IMR-90 (cell line): ENCODE measurements at regions not wholly inside any gene's neighbourhood (a gene's known extent, or its start where the extent isn't known, plus 50 kb on each side); places are given as distances from the start of the nearest gene placed in this dataset.
A peak's percentile ranks its signal among the peaks of the same experiment; 100 is the strongest.

Experiments
- BHLHE40 ChIP-seq: fragments of 150-350 bp; IDR thresholded peaks from 2 replicates; pipeline ENCODE4 v1.6.1; 2016; ENCODE audit warnings: mild to moderate bottlenecking, low read depth, low read length
- FOS ChIP-seq: fragments of 150-350 bp; IDR thresholded peaks from 2 replicates; pipeline ENCODE4 v1.6.1; 2016; ENCODE audit warnings: low read depth, low read length
- MAZ ChIP-seq: IDR thresholded peaks from 2 replicates; pipeline ENCODE4 v1.6.1; 2012; ENCODE audit warnings: low read depth, mild to moderate bottlenecking, low read length, improper control_type of control experiment, moderate library complexity, borderline replicate concordance
- POLR2A ChIP-seq: IDR thresholded peaks from 2 replicates; pipeline ENCODE4 v1.6.1; 2012; ENCODE audit warnings: mild to moderate bottlenecking, low read depth, low read length
- RAD21 ChIP-seq: IDR thresholded peaks from 2 replicates; pipeline ENCODE4 v1.6.1; 2012; ENCODE audit warnings: low read length, improper control_type of control experiment
- RFX5 ChIP-seq: IDR thresholded peaks from 2 replicates; pipeline ENCODE4 v1.8.0; 2012; ENCODE audit warnings: low read depth, mild to moderate bottlenecking, low read length, moderate library complexity
- SMC3 ChIP-seq: fragments of 150-350 bp; IDR thresholded peaks from 2 replicates; pipeline ENCODE4 v1.6.1; 2016; ENCODE audit warnings: low read depth, mild to moderate bottlenecking, antibody characterized with exemption, low read length, moderate library complexity
- TF ChIP-seq, protein P1 (sequence below): conservative IDR thresholded peaks from 2 replicates; pipeline ENCODE4 v1.5.1; 2012; ENCODE audit warnings: mild to moderate bottlenecking, low read depth, low read length, improper control_type of control experiment
- TF ChIP-seq, protein P2 (sequence below): fragments of 150-350 bp; IDR thresholded peaks from 2 replicates; pipeline ENCODE4 v1.6.1; 2016; ENCODE audit warnings: low read depth, mild to moderate bottlenecking, low read length, moderate library complexity, borderline replicate concordance

DNA sequence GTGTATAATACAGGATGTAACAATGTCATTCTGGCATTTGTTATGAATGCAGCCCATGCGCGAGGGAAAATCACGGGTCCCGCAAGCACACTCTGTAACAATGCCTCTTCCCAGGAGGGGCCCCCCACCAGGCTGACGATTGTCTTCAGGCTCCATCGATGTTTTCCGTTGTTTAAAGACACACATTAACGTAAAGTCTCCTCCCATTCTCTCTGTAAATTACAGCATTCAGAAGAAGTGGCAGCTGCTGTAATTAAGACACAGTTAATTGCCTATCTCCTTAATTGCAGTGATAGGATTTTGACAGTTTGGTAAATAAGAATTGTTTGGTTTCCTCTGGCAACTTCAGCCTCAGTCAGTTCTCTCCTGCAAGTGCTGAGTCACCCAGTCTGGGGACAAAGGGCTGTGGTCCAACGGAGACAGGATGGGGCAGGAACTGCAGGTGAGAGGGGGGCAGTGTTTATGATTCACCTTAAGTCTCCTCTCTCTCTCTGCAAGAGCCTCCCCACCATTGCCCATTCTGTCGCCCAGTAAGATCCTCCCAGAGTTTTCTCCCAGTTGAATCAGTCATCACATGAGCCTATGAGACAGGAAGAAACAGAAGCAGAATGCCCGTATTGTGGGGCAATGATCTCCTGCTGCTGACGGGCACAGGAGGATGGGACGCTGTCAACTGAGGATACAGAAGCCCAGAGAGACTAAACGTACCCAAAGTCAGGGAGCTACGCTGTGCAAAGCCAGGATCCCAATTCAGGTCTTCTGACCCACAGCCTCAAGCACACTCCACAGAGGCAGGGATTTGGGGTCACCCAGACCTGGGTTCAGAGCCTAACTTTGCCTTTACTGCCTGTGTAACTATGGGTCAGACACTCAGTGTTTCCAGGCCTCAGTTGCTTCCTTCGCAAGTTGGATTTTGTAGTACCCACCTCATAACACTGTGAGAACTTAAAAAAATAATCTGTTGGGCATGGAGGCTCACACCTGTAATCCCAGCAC is 110.0 kb downstream of the ADSS2 start:
- TF ChIP-seq, protein P1, sequence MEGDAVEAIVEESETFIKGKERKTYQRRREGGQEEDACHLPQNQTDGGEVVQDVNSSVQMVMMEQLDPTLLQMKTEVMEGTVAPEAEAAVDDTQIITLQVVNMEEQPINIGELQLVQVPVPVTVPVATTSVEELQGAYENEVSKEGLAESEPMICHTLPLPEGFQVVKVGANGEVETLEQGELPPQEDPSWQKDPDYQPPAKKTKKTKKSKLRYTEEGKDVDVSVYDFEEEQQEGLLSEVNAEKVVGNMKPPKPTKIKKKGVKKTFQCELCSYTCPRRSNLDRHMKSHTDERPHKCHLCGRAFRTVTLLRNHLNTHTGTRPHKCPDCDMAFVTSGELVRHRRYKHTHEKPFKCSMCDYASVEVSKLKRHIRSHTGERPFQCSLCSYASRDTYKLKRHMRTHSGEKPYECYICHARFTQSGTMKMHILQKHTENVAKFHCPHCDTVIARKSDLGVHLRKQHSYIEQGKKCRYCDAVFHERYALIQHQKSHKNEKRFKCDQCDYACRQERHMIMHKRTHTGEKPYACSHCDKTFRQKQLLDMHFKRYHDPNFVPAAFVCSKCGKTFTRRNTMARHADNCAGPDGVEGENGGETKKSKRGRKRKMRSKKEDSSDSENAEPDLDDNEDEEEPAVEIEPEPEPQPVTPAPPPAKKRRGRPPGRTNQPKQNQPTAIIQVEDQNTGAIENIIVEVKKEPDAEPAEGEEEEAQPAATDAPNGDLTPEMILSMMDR, result no peak
- TF ChIP-seq POLR2A, result no peak
- no peak for TF ChIP-seq MAZ
- TF ChIP-seq FOS, result 0 out of 2 replicates have a peak, but pooled peaks have one; percentile 16
- TF ChIP-seq SMC3, result no peak
- TF ChIP-seq BHLHE40, result no peak
- no peak for TF ChIP-seq RFX5
- no peak for TF ChIP-seq RAD21
- TF ChIP-seq, protein P2, sequence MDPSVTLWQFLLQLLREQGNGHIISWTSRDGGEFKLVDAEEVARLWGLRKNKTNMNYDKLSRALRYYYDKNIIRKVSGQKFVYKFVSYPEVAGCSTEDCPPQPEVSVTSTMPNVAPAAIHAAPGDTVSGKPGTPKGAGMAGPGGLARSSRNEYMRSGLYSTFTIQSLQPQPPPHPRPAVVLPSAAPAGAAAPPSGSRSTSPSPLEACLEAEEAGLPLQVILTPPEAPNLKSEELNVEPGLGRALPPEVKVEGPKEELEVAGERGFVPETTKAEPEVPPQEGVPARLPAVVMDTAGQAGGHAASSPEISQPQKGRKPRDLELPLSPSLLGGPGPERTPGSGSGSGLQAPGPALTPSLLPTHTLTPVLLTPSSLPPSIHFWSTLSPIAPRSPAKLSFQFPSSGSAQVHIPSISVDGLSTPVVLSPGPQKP, result no peak
